GM10248 (cell line): ENCODE measurements at regions not wholly inside any gene's neighbourhood (a gene's known extent, or its start where the extent isn't known, plus 50 kb on each side); places are given as distances from the start of the nearest gene placed in this dataset.
"Not testable (repeated sequence)": the region's sequence is repeated elsewhere in the genome, so short reads cannot be mapped to it uniquely, and the experiment has no call there.

Experiments
- CTCF ChIA-PET: fragments of 300-600 bp; sonication (Branson Sonifier 250); formaldehyde crosslinking; extraction: SDS; loops from one replicate; lab custom pipeline; 2021; ENCODE audit warnings: antibody characterized with exemption; lab: Yijun Ruan, JAX
- POLR2A ChIA-PET: fragments of 350-650 bp; sonication (Branson Sonifier 250); formaldehyde crosslinking; extraction: SDS; loops from one replicate; lab custom pipeline; 2020; ENCODE audit warnings: antibody characterized with exemption; lab: Yijun Ruan, JAX
- DNase-seq: peaks from one replicate; pipeline ENCODE4 v3.0.0; 2012; ENCODE audit errors: extremely low spot score
- CTCF ChIP-seq: IDR thresholded peaks from 2 replicates; pipeline ENCODE4 v1.5.1; 2012; ENCODE audit warnings: mild to moderate bottlenecking, low read depth; ENCODE audit errors: extremely low read depth, missing control alignments, control extremely low read depth

GRCh38 chr6:166253778-166254204, 54.4 kb downstream of the PRR18 start:
- ChIA-PET CTCF (interaction anchor here (0.8 to 1.4 kb wide), 3 partner anchors 9 to 147 kb away, joined by 3 to 5 read pairs (median 4); no protein-coding TSS in a partner anchor), POLR2A (no interaction called here)
- no peak for TF ChIP-seq CTCF
- no peak for DNase-seq

GRCh38 chr6:166253281-166253681, 54.9 kb downstream of the PRR18 start:
- no peak for TF ChIP-seq CTCF
- CTCF ChIA-PET: interaction anchor here (0.8 to 1.4 kb wide), 3 partner anchors 9 to 147 kb away, joined by 3 to 5 read pairs (median 4); no protein-coding TSS in a partner anchor
- DNase-seq: no peak
- POLR2A ChIA-PET: no interaction called here

- ChIA-PET CTCF (interaction anchor here (1.4 kb wide), 1 partner anchor 148 kb away, joined by 5 read pairs; no protein-coding TSS in a partner anchor), POLR2A (no interaction called here)
- no peak for TF ChIP-seq CTCF
These were observed 55.6 kb downstream of the PRR18 start for GRCh38 chr6:166252601-166253000.

GRCh38 chr6:166251655-166252054, 56.5 kb downstream of the PRR18 start:
- ChIA-PET POLR2A (interaction anchor here (0.6 kb wide), 1 partner anchor 75 kb away, joined by 3 read pairs; no protein-coding TSS in a partner anchor), CTCF (interaction anchor here (1.2 to 1.3 kb wide), 2 partner anchors 8 to 149 kb away, joined by 3 read pairs; no protein-coding TSS in a partner anchor)
- DNase-seq: no peak
- TF ChIP-seq CTCF: no peak

More at GRCh38 chr6:166252601-166253000, 55.6 kb downstream of the PRR18 start:
- DNase-seq: no peak

- CTCF ChIA-PET: interaction anchor here (1.2 to 1.3 kb wide), 2 partner anchors 9 to 149 kb away, joined by 3 read pairs; no protein-coding TSS in a partner anchor
- DNase-seq: no peak
- no peak for TF ChIP-seq CTCF
- POLR2A ChIA-PET: interaction anchor here (0.6 kb wide), 1 partner anchor 75 kb away, joined by 3 read pairs; no protein-coding TSS in a partner anchor
These were observed 57.0 kb downstream of the PRR18 start for GRCh38 chr6:166251211-166251610.

- DNase-seq, POLR2A ChIA-PET, CTCF ChIA-PET: not testable (repeated sequence)
These were observed 59.0 kb downstream of the PRR18 start for GRCh38 chr6:166249061-166249785.

- no peak for TF ChIP-seq CTCF
- DNase-seq: no peak
- CTCF ChIA-PET: interaction anchor here (1.3 to 1.6 kb wide), 2 partner anchors 8 to 14 kb away, joined by 3 to 4 read pairs; no protein-coding TSS in a partner anchor
- POLR2A ChIA-PET: no interaction called here
These were observed 63.0 kb downstream of the PRR18 start for GRCh38 chr6:166245148-166245547.
